Limb (tissue), 2 donors: ENCODE measurements at regions not wholly inside any gene's neighbourhood (a gene's known extent, or its start where the extent isn't known, plus 50 kb on each side); places are given as distances from the start of the nearest gene placed in this dataset.
"Not testable (repeated sequence)": the region's sequence is repeated elsewhere in the genome, so short reads cannot be mapped to it uniquely, and the experiment has no call there.

ENCODE experiments used
- DNase-seq, 2 donors: peaks; one replicate each; pipeline ENCODE4 v3.0.0-alpha.2; 2016; ENCODE audit errors: extremely low spot score in 2 of 2

DNA sequence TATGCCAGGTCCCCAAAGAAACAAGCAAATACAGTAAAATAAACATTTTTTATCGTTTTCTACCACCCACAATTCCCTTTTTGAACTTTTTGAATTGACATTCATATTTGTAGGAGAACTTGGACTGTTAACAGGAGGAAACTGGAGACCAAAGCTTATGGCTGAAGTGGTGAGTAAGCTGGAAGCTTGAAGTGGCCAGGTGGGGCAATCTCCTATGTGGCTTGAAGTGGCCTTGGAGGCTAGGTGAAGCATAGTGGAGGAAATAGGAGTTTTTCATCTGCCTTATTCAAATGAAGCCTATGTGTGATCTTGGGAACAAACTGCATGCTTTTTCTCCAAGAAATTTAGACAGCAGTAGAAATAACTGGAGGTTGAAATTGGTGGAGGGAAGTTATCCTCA, 962.9 kb upstream of the FANCL start:
- DNase-seq = no peak

DNA sequence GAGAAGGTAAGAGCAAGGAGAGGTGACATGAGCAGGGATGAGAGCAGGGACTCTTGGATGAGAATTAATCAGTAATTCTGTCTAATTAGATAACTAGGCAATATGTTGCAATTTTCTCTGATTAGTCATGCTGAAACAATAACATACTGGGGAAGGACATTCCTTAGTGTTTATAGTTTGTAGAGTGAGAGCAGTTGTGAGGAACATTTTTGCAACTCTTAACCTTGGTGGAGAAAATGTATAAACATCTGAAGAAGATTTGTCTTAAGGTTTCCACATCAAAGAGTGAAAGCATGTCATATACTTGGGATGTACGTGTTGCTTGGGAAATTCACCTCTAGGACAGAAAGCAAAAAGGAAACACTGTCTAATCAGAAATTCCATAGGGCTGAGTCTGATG, 955.4 kb upstream of the FANCL start:
- no peak for DNase-seq

DNA sequence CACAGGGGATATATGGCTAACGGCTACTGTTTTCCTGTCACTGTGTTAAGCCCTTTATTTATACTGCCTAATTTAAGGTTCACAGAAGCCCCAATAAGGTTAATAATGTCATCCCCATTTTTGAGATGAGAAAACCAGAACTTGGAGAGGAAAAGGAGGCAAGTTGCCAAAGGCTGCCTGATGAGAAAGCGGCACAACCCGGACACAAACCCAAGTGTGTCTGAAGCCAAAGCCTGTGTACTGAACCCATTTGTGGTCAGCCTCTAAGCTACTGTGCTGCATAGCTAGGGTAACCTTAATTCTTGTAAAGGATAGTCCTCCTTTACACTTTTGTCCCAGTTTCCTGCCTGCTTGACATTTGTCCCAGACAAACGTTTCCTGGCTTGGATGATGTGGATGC, 954.7 kb upstream of the FANCL start:
- DNase-seq = no peak

DNA sequence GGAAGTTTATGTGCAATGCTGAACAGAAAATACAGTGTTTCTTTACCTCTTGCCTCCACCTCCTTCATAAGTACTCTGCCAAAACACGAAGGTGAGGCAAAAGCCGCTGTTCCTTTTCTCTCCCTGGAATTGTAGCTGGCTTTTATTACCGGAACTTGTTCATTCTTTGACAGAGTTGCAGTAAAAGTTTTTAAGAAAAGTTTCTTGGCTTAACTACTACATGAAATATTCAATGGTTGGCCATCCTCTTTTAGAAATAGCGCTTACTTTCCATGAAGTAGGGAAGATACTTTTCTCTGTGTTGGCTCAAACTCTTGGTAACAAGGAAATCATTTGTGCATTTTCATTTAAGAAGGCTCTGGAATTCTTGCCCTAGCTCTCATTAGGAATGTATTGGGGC, 950.7 kb upstream of the FANCL start:
- DNase-seq = peak in 1 of 2 donors; percentile 47

GRCh38 chr2:59190518-59190917, 949.4 kb upstream of the FANCL start:
- no peak for DNase-seq

DNA sequence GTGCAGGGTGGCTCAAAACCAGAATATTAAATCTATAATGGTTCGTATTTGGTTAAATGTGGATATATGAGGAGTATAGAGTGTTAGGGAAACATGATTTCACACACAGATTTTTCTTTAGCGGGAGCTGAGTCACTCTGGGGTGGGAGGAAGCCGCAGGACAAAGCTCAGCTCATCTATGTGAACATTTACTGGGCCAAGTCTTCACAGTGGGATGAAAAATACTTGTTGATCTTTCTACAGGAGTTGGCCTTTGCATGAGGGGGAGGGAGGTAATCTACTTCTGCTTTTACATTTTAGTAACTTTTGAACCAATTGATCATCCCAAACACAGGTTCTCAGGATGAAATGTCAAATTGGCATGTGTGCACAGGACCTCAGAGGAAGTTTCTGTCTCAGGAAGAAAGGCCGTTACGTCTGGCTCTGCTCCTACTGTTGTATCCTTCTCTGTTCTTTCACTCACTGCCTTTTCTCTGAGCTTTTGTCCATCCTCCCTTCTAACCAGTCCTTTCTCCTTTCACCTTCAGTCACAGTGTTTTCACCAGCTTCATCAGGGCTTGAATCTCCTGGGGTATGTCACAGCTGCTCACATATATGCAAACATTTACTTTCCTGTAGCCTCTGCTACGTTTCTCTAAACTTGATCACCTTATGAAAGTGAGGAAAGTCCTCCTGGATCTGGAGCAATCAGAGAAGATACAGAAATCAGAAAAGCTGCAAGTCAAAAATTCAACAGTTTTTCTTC, 943.3 kb upstream of the FANCL start:
- peak in 1 of 2 donors; percentile 24 for DNase-seq

DNA sequence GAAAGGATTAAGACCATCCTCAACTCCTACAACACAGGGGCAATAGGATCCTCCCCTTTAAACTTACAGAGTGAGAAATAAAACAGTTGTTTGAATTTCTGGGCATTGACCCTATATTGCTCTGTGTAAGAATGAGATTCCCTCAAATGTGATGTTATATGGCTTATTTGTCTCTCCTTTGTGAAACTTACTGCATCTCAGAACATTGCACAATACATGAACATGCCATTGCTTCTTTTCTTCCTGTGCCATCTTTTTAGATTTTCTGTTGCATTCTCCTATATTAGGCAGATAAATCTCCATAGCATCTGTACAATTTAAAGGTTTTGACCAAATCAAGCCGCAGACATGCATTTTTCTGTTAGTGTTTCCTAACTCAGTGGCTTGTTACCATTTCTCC, 941.9 kb upstream of the FANCL start:
- DNase-seq = no peak

GRCh38 chr2:59182249-59182648, 941.1 kb upstream of the FANCL start:
- DNase-seq = peak in 1 of 2 donors; percentile 25

GRCh38 chr2:59181347-59181746, 940.2 kb upstream of the FANCL start:
- DNase-seq = no peak

GRCh38 chr2:59180621-59181020, 939.5 kb upstream of the FANCL start:
- no peak for DNase-seq

DNA sequence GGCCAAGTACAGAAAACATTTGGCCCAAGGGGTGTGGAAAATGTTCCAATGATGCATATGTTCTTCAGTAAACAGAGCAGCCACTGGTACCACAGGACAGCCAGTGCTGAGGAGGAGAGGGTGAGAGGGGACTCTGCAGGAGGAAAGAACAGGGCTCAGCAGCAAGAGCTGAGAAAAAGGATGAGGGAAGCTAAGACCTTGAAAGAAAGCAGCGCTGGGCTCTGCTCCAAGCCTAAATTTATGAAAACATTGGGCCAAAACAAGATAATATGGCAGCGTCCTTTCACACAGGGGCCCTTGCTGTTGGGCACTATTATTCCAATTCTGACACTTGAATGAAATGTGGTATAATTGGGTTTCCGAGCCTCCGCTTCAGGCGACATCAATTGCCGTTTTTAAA, 939.0 kb upstream of the FANCL start:
- no peak for DNase-seq

DNA sequence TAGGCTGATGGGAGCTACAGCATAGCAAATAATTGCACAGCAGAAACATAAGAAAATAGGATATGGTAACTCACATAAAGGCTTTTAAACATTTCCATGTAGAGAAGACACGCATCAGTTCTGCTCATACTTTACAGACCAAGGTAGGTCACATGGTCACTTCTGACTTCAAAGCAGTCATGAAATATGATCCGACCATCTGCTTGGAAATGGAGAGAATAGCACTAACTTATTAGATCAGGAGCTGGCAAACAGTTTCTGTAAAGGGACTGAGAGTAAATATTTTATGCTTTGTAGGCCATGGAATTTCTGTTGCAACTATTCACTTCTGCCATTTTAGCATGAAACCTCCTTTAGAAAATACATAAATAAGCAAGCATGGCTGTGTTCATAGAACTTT, 936.6 kb upstream of the FANCL start:
- DNase-seq = no peak

DNA sequence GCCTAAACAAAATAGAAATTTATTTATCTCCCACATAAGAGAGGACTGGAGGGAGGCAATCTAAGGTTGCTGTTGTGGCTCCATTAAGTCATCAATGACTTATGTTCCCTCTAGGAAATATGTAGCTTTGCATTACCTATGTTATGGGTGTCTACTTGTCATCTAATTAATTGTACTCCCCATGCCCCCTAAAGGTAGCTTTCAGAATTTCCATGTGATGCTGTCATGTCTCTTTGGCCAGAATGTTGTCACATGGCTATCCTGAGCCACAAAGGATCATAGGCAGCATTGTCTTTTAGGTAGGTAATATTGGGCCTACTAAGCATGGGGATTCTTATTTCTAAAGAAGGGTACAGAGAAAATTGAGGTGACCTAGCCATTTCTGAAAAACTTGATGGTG, 935.6 kb upstream of the FANCL start:
- DNase-seq = no peak

DNA sequence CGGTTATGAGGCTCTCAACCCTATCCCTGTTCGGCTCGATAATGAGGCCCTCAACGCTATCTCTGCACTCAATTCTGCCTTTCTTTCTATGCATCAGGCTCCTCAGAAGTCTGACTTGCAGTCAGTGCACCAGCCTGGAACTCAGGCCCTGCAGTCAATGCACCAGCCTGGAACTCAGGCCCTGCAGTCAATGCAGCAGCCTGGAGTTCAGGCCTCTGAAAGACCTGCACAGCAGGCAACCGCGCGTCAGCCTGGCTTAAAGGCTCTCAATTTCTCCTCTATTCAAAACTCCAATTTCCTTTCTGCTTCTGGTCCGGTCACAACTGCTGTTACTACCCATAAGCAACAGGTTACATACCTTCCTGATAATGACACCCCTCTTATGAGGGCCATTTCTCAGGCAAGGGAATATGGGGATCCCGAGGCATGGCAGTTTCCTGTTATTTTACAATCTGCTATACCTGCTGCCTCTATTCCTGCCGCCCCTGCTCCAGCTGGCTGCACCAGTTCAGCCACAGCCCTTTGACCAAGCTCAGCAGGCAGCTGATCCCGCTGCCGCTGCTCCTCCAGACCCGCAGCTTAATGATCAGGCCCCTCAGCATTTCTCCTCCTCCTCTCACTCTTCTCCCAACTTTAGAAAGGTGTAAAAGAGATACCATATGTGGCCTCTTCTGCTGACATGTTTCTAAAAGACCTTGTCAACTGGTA, 933.6 kb upstream of the FANCL start:
- no peak for DNase-seq

DNA sequence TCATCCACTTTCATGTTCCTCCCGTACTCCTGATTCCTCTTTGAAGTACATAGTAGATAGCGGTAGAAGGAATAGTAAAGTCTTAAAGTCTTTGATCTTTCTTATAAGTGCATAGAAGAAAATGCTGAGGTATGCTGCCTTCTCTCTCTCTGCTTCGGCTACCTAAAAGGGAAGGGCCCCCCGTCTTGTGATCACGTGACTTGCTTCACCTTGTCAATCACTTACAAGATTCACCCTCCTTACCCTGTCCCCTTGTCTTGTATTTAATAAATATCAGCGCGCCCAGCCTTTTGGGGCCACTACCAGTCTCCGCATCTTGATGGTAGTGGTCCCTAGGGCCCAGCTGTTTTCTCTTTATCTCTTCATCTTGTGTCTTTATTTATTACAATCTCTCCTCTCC, 932.2 kb upstream of the FANCL start:
- DNase-seq = no peak

GRCh38 chr2:59171019-59171418, 929.9 kb upstream of the FANCL start:
- DNase-seq = no peak

DNA sequence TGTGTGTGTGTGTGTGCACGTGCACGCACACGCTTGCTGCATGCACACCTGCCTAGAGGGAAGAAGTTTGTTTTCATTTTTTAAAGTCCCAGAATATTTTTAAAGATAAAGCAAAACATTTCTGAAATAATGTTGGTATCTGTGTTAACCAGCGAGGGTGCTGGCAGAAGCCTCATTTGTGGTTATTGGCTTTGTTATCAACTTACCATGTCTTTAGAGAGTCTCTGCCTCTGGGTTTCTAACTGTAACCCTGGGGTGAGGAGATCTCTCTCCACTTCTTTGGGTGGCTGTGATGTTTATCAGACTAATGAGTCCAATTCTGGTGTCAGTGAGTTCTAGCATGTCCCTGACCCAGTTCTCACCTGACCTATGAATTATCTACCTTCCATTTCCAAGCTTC, 927.6 kb upstream of the FANCL start:
- no peak for DNase-seq

DNA sequence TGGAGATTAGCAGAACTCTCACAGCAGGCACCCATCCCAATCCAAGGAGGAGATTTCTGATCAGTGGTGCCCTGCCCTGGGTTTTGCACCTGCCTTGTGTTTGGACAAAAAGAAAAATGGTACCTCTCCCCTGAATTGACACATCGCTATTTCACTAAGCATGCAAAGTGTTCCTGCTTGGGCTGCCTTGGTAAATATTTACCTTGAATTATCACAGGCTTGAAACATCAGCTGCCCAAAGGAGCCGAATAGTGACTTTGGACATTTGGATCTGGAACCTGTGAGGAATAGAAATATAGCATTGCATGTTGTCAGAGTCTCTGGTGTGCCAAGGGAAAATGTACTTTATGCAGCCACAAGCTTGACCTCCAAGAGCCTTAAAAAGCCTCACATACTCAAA, 926.4 kb upstream of the FANCL start:
- DNase-seq = no peak

GRCh38 chr2:59157908-59158307, 916.8 kb upstream of the FANCL start:
- not testable (repeated sequence) for DNase-seq

DNA sequence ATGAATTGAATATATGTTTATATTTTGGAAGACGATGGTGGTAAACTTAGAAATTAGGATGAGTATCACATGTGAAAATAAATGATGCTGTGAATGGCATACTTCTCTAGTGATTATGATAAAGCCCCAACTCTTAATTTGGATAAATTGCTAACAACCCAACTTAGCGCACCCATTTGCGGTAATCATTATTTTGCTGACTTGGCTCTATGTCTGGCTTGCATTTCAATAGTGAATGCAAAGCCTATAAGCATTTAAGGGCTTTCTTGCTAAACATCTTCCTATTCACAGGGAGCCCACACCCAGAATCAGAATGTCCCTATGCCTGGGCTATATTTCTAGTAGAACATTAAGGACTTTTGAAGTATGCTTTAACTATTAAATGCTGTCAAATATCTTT, 910.7 kb upstream of the FANCL start:
- no peak for DNase-seq

- no peak for DNase-seq
Measured at GRCh38 chr2:59150217-59150849, 909.2 kb upstream of the FANCL start.

DNA sequence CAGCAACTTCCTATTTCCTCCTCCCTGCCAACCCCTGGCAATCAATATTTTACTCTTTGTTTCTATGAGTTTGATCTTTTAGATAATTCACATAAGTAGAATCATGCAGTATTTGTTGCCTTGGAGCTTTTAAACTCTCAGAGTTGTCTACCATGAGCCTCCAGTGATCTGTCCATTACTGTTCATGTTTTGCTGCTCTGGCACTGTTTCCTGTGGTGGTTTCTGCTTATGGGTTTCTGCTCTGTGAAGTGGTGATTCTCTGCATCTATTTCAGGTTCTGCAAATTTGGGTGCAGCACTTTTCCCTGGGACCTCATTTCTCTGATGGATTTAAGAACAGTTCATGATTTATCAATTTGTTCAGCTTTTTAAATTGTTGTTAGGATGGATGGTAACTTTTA, 908.1 kb upstream of the FANCL start:
- DNase-seq = no peak

GRCh38 chr2:59112258-59112657, 871.1 kb upstream of the FANCL start:
- DNase-seq = no peak
